Type B pancreatic cell (in vitro differentiated cells): ENCODE measurements at regions not wholly inside any gene's neighbourhood (a gene's known extent, or its start where the extent isn't known, plus 50 kb on each side); places are given as distances from the start of the nearest gene placed in this dataset.

ENCODE experiments used
- DNase-seq: peaks from one replicate; pipeline ENCODE4 v3.0.0; 2021; ENCODE audit warnings: mixed read lengths; ENCODE audit not compliant: unreplicated experiment; ENCODE audit errors: extremely low spot score
- H3K27ac Mint-ChIP-seq: 2 replicates; pipeline ENCODE4 v1.8.0; 2021; ENCODE audit warnings: mild to moderate bottlenecking, mixed read lengths
- H3K27me3 Mint-ChIP-seq: 2 replicates; pipeline ENCODE4 v1.8.0; 2021; ENCODE audit warnings: mixed read lengths
- H3K36me3 Mint-ChIP-seq: 2 replicates; pipeline ENCODE4 v1.8.0; 2021; ENCODE audit warnings: mixed read lengths
- H3K4me1 Mint-ChIP-seq: one replicate; pipeline ENCODE4 v1.8.0; 2021; ENCODE audit warnings: mixed read lengths; ENCODE audit not compliant: unreplicated experiment
- H3K4me3 Mint-ChIP-seq: 2 replicates; pipeline ENCODE4 v1.8.0; 2021; ENCODE audit warnings: mild to moderate bottlenecking, mixed read lengths
- H3K9me3 Mint-ChIP-seq: 2 replicates; pipeline ENCODE4 v1.8.0; 2021; ENCODE audit warnings: mixed read lengths
- CTCF ChIP-seq: fragments of 200-600 bp; sonication (generic); conservative IDR thresholded peaks from 2 replicates; pipeline ENCODE4 v1.5.0; 2021; ENCODE audit warnings: antibody characterized with exemption, mild to moderate bottlenecking

GRCh38 chr18:41829647-41830516 lies 125.2 kb upstream of the PIK3C3 start:
- H3K4me1 Mint-ChIP-seq: no peaks in the 10 kb centered on the region
- no peak overlapping the region for H3K4me3 Mint-ChIP-seq
- no peaks in the 10 kb centered on the region for H3K27me3 Mint-ChIP-seq
- no peaks in the 10 kb centered on the region for H3K9me3 Mint-ChIP-seq
- H3K27ac Mint-ChIP-seq: no peak overlapping the region
- no peaks in the 10 kb centered on the region for H3K36me3 Mint-ChIP-seq
- no peak for DNase-seq
- no peak for TF ChIP-seq CTCF

- Mint-ChIP-seq H3K4me1 (no peaks in the 10 kb centered on the region), H3K27me3 (no peaks in the 10 kb centered on the region), H3K36me3 (no peaks in the 10 kb centered on the region), H3K4me3 (no peak overlapping the region), H3K27ac (no peak overlapping the region), H3K9me3 (no peaks in the 10 kb centered on the region)
- no peak for DNase-seq
- no peak for TF ChIP-seq CTCF
Observed at GRCh38 chr18:41828137-41828536, 126.9 kb upstream of the PIK3C3 start.

GRCh38 chr18:41820784-41821183 lies 134.2 kb upstream of the PIK3C3 start:
- Mint-ChIP-seq H3K27me3 (peaks cover 3% of the 10 kb centered on the region), H3K36me3 (no peaks in the 10 kb centered on the region), H3K4me3 (no peak overlapping the region), H3K4me1 (no peaks in the 10 kb centered on the region), H3K27ac (no peak overlapping the region), H3K9me3 (no peaks in the 10 kb centered on the region)
- no peak for DNase-seq
- TF ChIP-seq CTCF: no peak

GRCh38 chr18:41818381-41819355 lies 136.4 kb upstream of the PIK3C3 start:
- no peak overlapping the region for H3K4me3 Mint-ChIP-seq
- H3K27me3 Mint-ChIP-seq: peaks cover 3% of the 10 kb centered on the region
- no peak for DNase-seq
- no peak for TF ChIP-seq CTCF
- no peaks in the 10 kb centered on the region for H3K4me1 Mint-ChIP-seq
- H3K27ac Mint-ChIP-seq: no peak overlapping the region
- H3K9me3 Mint-ChIP-seq: no peaks in the 10 kb centered on the region
- H3K36me3 Mint-ChIP-seq: no peaks in the 10 kb centered on the region

- no peak for TF ChIP-seq CTCF
Observed at GRCh38 chr18:41814651-41815050, 140.4 kb upstream of the PIK3C3 start.

More at GRCh38 chr18:41814651-41815050, 140.4 kb upstream of the PIK3C3 start:
- Mint-ChIP-seq H3K9me3 (peaks cover 2% of the 10 kb centered on the region), H3K4me3 (no peak overlapping the region), H3K27me3 (peaks cover 5% of the 10 kb centered on the region), H3K27ac (no peak overlapping the region), H3K4me1 (no peaks in the 10 kb centered on the region), H3K36me3 (no peaks in the 10 kb centered on the region)
- DNase-seq: no peak
